Medulla oblongata (tissue), 1 donor: ENCODE measurements at regions not wholly inside any gene's neighbourhood (a gene's known extent, or its start where the extent isn't known, plus 50 kb on each side); places are given as distances from the start of the nearest gene placed in this dataset.

ENCODE experiments used
- DNase-seq: peaks from one replicate; pipeline ENCODE4 v3.0.0-alpha.2; 2015; ENCODE audit errors: extremely low spot score

DNA sequence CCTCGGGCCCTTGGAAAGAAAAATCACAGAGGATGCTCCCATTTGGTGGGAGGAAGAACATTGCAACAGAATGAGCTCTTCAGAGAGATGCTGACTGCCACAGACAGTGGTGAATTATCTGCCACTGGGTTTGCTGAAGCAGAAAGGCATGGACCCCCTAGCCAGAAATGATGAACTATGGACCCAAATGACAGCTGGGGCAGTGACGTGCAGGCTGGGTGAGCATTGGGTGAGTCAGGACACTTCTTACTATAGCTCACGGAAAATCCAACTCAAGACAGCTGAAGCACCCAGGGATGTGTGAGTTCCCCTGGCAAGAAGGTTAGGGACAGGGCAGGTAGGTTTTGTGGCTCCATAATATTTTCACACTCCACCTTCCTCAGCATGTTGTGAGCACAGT lies 993.2 kb downstream of the BCL11B start:
- no peak for DNase-seq

DNA sequence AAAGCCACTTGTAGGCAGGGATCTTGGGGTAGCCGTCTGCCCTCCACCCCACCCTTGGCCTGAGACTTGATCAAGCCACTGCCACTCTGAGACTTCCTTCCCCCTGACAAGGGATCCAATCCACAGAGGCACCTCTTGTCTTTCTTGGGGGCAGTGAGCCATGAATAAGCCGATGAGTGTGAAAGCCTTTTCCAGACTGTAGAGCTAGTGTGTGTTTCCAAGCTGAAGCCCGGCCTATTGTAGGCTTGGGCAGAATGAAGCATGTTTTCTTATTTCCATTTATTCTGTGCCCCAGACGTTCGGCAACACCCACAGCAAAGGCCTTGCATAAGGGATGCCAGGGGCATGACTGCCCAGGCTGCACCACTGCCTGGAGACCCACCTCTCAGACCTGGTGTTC lies 991.6 kb downstream of the BCL11B start:
- peak; percentile 3 for DNase-seq

DNA sequence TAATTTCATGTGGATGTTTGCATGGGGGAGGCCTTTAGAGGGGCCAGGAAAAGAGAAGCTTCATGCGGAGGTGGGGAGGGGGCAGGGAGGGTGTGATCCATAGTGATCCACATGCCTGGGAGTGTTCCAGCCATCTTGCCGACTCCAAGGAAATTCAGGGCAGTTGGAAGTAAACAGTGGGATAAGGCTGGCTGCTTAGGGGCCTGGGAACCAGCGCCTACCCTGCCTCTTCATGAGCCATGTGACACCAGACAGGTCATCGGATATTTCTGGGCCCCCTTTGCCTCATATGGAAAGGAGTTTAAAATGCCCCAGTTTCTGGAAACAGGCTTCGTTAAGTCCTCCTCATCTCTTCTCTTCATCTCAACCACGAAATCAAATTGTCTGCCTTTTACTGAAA lies 983.2 kb downstream of the BCL11B start:
- no peak for DNase-seq

DNA sequence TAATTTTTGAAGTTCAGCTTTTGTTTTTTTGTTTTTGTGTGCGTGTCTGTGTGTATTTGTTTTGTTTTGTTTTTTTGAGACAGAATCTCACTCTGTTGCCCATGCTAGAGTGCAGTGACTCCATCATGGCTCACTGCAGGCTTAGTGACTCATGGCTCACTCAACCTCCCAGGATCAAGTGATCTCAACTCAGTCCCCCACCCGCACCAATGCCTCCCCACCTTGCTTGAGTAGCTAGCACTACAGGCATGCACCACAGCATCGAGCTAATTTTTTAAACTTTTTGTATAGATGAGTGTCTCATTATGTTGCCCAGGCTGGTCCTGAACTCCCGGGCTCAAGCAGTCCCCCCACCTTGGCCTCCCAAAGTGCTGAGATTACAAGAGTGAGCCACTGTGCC lies 981.4 kb downstream of the BCL11B start:
- no peak for DNase-seq

DNA sequence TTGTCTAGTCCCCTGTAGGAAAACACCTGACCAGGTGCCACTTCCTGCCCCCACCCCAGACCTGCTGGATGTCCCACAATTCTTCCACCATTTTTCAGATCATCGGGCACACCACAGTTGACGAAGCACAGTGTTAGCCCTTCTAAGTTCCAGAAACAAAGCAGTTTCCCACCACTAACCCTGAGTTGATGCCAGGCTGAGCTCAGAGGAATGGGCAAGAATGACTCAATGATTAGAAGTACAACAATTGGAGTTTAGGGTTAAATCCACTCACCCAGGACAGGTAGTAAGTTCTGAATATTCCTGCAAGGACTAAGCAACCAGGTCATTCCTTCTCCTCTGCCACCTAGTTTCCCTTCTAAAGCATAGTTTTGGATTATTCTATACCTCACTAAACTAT lies 979.8 kb downstream of the BCL11B start:
- DNase-seq: no peak

DNA sequence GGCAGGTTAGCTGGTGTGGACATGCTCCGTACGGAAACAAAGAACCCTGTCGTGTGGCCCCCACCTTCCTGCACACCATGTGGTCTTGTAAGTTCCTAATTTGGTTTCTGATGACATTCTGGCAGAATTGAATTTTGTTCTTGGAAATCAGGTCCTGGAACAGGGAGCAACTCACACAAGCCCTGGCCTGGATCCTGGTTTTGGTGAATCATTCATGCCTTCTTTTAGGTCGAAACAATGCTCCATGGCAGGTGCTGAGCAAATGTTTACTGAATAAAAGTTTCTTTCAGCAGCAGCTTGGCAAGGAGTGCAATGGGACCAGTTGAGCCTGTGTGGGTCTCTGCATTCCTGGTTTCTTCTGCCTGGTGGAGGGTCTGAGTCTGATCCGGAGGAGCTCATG lies 978.4 kb downstream of the BCL11B start:
- DNase-seq: no peak

DNA sequence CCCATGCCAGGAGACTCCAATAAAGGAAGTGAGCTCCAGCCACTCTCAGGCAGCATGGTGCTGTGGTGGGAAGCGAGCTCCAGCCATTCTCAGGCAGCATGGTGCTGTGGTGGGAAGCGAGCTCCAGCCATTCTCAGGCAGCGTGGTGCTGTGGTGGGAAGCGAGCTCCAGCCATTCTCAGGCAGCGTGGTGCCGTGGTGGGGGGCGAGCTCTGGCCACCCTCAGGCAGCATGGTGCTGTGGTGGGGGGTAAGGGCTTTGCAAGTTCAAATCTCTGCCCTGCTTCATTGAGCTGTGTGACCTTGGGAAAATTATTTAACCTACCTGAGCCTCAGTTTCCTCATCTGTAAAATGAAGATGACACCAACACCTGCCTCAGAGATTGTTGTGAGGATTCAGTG lies 975.1 kb downstream of the BCL11B start:
- DNase-seq: no peak

DNA sequence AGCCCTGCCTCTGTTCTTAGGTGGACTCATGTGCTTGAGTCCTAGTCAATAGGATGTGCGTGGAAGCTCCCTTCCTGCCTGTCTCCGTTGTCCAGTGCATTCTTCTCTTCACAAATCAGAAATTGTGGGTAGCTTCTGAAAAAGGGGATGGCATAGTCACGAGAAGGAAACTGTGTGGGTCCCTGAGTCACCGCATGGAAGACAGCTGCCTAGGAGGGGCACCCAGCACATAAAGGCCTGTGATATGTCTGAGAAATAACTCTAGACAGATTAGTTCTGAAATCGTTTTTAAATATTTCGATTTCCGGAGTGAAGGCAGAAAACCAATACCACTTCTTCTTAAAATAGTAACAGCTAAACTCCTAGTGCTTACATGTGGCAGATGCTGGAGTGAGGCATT lies 974.4 kb downstream of the BCL11B start:
- no peak for DNase-seq

DNA sequence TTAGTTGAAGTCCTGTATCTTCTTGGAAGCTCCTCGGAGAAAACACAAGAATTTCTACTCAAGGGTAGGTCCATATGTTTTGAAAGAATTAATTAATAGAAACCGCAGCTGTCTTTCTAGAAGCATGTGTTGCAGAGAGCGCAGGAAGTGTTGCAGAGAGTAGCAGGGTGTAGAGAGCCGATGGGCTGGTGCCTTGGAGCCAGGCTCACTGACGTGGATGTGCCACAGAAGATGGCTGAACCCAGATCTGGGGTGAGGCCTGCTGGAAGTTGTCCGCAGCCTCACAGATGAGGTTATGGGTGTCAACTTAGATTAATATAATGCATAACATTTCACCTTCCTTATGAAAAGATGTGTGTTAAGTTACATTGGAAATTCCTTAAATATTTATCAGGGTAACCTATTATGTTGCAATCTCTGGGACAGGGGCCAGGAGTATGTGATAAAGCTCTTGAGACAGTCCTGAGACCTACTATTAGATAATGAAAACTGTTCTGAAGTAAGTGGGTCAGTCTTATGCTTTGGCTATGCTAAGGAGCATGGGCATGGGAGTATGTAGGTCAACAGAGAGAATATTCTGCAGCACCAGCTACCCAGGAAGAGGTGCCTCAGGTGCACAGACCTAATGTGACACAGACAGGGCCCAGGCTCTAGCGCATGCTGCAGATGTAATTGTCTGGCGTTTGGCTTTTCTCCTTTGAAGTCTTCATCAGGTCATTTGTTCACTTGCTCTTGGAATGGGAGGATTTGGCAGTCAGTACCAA lies 973.3 kb downstream of the BCL11B start:
- no peak for DNase-seq

DNA sequence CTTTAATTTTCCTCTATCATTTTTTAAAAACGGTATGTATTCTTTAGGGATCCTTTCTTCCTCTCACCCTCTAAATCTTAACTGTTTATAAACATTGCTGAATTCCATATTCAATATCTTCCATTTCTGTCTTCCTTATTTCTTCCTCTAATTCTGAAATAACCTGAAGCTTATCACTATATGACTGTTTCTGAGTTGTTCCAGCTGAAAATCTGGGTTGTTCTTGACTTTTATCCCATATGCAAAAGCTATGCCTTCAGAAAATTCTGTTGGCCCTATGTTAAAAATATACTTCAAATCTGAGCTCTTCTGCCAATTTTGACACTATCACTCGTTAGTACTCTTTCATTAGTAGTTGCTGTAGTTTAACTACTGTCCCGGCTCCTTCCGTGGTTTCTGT lies 970.3 kb downstream of the BCL11B start:
- no peak for DNase-seq

DNA sequence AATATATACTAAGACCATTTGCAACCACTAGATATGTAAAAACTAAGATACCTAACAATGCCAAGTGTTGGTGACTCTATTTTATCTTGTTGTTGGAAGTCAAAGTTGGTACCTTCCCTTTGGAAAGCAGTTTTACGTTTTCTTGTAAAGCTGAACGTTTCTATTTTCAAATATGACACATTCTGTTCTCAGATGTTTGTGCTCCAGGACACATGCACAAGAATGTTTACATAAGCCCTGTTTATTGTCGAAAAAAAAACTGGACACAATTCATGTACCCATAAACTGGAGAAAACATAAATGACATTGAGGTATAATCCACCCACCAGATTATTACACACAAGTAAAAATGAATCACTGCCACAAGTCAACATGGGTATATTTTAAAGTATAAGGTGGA lies 967.4 kb downstream of the BCL11B start:
- no peak for DNase-seq

DNA sequence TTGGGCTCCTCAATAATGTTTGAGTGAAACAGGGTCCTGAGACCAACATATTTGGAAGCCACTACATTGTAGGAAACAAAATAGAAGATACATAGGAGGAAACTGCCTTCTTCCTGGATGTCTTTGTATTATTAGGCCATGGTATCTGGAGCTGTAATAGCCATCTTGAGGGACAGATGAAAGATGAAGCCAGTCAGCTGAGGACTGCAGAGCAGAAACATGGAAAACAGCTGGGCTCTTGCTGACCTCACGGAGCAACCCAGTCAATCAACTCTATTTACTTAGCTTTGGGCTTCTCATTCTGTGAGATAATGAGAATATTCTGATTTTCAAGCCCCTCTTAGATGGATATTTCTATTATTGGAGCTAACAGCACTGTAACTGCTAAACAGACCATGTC lies 962.4 kb downstream of the BCL11B start:
- no peak for DNase-seq

DNA sequence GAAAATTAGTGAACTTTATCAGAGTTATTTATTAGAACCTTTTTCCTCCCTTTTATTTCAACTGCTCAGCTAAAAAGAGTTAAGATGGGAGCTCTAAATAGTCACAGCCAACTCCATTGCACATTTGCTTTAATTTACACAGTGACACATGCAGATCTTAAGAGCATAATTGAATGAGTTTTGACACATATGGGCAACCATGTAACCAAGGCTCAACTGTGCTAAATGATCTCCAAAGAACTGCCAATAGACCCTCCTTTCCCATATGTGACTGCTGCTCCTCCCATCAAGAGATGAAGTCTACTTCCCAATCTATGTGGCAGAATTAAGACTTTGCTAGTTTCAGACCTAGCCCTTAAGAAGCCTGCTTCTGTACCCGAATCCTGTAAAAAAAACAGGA lies 960.0 kb downstream of the BCL11B start:
- no peak for DNase-seq

DNA sequence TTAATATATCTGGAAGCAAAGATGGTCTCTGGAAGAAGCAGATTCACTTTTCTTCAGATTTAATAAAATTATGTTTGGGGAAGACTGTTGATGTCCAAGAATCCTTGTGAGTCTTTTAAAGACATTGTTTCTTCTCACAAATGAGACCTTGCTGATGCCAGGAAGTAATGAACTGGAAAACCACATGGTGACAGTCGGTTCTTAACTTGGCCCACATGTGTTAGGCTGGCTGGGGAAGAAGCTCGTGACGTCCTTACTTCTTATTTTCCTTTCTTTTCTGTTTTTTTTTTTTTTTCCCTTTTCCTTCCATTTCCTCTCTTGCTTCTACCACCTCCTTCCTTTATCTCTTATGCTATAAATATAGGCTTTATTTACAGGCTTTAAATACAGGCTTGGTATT lies 950.2 kb downstream of the BCL11B start:
- DNase-seq: no peak

DNA sequence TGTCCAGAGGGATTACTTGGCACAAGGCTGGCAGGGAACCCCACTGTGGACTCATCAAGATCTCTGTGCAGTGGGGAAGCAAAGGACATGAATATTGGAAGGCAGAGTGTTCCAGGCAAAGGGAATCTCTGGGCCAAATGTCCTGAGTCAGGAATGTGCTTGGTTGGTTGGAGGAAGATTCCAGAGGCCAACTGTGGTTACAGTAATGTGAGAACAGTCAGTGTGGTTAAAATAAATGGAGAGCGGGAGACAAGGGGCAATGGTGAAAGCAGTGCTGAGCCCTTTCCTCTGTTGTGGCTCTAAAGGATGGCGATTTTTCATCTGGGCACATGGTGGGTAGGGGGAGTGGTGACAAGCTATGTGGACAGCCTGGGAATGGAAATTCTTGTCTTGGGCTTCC lies 948.2 kb downstream of the BCL11B start:
- DNase-seq: no peak

DNA sequence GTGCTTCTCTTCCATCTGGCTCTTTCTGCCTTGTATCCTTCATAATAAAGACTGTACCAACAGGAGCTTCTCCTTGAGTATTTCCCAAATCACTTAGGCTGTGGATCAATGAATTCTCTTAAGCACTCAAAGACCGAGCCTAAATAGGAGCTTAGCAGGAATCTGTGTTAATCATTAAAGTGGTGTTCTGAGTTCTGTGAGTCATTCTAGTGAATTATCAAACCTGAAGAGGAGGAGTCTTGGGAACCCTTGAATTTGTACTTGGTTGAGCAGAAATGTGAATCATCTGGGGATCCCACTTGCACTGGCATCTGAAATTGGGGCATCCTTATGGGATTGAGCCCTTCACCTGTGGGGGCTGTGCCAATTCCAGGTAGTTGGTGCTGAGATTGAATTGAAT lies 946.2 kb downstream of the BCL11B start:
- DNase-seq: no peak

DNA sequence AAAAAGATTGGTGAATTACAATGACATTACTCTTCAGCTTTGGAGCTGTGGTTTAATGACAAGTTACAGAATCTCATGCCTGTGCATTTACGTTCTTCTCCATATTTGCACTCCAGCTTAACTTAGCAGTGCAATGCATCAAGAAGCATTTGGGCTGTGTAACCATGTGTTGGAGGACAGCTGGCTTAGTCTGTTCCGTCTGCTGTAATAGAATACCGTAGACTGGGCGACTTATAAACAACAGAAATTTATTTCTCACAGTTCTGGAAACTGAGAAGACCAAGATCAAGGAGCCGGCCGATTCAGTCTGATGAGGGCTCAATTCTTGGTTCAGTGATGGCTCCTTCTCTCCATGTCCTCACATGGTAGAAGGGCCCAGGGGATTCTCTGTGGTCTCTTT lies 943.5 kb downstream of the BCL11B start:
- no peak for DNase-seq

DNA sequence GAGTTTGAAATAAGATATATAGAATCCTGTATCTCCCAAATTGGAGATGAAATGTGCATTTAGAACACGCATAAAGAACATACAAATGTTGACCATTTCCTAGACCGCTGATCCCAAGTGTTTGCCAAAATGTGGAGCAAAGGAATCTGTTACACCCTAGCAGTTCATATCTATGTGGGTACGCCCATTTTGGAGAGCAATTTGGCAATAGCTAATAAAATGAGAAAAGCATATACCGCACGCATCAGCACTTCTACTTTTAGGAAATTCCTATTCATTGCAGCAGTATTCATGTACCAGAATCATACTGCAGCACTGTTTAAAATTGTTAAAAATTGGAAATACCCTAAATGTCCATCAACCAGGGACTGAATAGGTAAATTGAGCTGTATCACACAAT lies 937.8 kb downstream of the BCL11B start:
- DNase-seq: no peak

DNA sequence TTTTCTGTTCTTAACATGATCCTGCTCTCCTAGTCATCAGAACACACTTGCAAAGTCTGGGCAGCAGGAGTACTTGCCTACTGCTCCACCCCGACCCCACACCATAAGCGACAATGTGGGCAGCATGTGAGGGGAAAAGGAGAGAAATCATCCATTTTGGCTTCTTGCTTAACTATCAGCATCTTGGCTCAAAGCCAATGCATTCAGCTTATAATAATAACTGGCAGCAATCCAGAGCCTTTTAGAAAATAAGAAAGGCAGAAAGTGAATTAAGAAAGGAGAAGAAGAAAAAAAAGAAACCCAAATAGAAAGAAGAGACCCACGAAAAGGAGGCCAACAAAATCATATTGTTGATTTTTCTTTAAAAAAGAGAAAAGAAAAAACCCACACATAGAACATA lies 930.8 kb downstream of the BCL11B start:
- no peak for DNase-seq

DNA sequence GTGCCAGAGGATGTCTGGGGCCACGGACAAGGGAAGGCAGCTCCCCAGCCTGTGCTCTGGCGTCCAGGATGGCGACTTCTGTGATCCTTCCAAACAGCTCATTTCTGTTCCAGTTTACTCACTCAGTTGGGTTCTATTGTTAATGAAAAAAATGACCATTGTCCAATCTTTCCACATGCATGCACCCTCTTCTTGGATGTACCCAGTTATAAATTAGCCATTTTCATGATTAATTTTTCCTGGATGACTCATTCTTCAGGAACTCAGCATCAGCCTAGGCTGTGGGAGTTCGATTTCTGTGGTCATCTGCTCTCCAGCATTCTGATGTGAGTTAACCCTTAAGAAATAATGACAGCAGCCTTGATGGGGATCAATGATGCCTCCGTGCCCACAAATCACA lies 926.8 kb downstream of the BCL11B start:
- no peak for DNase-seq

DNA sequence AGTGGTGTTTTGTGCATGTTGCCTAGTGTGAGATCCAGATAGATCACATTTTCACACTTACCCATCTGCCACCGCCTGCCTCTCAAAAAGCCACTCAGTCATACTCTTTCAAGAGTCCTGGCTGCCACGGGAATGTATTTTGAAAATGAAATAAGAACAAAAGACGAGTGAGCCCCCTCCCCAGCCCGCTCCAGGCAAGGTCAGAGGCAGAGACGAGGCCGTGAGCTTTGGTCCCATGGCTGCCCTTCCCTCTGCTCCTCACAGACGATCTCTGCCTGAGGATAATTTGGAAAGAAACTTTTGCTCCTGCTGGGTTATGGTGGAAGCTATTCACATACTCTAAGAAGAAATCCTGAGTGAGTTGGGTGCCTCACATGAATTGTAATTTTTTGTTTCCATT lies 924.3 kb downstream of the BCL11B start:
- DNase-seq: no peak

DNA sequence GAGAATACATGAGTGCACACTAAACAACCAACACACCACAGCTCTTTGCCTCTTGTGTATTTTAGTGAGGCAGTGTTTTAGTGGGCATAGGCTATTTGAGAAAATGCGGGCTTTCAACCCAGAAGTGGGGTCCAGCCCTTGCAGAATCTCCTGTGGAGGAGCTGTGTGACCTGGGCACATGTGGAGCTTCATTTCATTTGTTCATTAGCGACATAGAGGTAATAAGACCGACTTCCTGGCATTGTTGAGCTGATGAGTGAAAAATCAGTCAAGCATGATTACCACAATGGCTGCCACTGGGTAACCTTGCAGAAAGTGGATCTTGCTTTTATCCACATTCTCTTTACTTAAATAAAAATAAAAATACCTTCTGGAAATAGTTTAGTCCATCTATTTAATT lies 923.5 kb downstream of the BCL11B start:
- DNase-seq: no peak

DNA sequence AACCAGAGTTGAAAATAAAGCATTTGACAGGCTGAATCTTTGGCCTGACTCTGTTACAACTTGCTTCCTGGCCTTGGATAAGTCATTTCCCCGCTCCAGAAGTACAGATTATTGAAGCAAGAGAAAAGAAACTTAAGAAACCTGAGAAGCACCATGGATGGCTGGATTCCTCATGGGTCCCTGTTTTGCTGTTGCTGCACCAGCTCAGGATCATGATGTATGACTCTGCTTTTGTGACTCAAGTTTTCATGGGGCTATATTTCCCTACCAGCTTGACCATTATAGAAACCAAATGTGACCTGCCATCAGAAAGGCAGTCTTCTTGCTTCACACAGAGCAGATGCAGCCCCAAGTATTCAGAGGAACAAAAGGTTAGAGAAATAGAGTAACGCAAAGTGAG lies 921.8 kb downstream of the BCL11B start:
- DNase-seq: no peak

DNA sequence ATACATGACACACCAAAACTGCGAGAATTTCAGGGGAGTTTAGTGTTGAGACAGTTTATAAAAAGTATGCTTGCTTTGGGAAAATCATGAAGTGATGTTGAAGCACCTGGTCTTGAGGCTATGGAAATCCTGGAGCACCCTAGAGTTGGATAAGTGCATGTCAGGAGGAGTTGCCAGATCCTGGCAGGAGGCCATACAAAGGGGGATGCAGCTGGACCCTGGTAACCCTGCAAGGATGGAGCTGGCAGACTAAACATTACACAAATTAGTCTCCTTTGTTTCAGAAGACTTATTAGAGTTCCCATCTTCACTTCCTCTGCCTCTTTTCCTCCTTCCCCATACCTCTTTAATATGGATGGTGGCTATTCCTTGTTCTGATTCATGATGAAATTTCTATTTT lies 907.0 kb downstream of the BCL11B start:
- DNase-seq: no peak
